Mesendoderm (in vitro differentiated cells): ENCODE measurements at regions not wholly inside any gene's neighbourhood (a gene's known extent, or its start where the extent isn't known, plus 50 kb on each side); places are given as distances from the start of the nearest gene placed in this dataset.

Experiments used
- DNase-seq: peaks from one replicate; pipeline ENCODE4 v3.0.0; 2013
- H2AK5ac ChIP-seq: 2 replicates; pipeline ENCODE4 v1.6.1; 2013; ENCODE audit warnings: low read length, inconsistent platforms
- H2BK120ac ChIP-seq: 2 replicates; pipeline ENCODE4 v1.6.1; 2013; ENCODE audit warnings: low read depth, mild to moderate bottlenecking, low read length, moderate library complexity, mixed read lengths
- H2BK15ac ChIP-seq: replicated peaks from 2 replicates; pipeline ENCODE4 v1.6.1; 2013; ENCODE audit warnings: low read depth, mild to moderate bottlenecking, moderate library complexity
- H2BK5ac ChIP-seq: 2 replicates; pipeline ENCODE4 v1.6.1; 2013; ENCODE audit warnings: low read length, inconsistent platforms
- H3K18ac ChIP-seq: 2 replicates; pipeline ENCODE4 v1.6.1; 2013; ENCODE audit warnings: mild to moderate bottlenecking, low read length, mixed read lengths
- H3K23ac ChIP-seq: one replicate; pipeline ENCODE4 v1.6.1; 2013; ENCODE audit warnings: low read length
- H3K27ac ChIP-seq: 2 replicates; pipeline ENCODE4 v1.5.1; 2013; ENCODE audit warnings: low read depth, mild to moderate bottlenecking, inconsistent platforms, low read length, moderate library complexity
- H3K27me3 ChIP-seq: 2 replicates; pipeline ENCODE4 v1.6.1; 2013; ENCODE audit warnings: low read length, control low read depth, mild to moderate bottlenecking, inconsistent platforms; ENCODE audit not compliant: insufficient read depth, poor library complexity
- H3K36me3 ChIP-seq: 2 replicates; pipeline ENCODE4 v1.6.1; 2013; ENCODE audit warnings: low read length, inconsistent platforms; ENCODE audit not compliant: control insufficient read depth, insufficient read depth
- H3K4ac ChIP-seq: one replicate; pipeline ENCODE4 v1.6.1; 2013; ENCODE audit warnings: low read depth, mild to moderate bottlenecking, low read length, moderate library complexity
- H3K4me1 ChIP-seq: 2 replicates; pipeline ENCODE4 v1.6.1; 2013; ENCODE audit warnings: low read depth, low read length, inconsistent platforms; ENCODE audit not compliant: control insufficient read depth
- H3K4me2 ChIP-seq: 2 replicates; pipeline ENCODE4 v1.6.1; 2013; ENCODE audit warnings: low read length
- H3K4me3 ChIP-seq: 2 replicates; pipeline ENCODE4 v1.5.1; 2013; ENCODE audit warnings: mild to moderate bottlenecking, low read length
- H3K56ac ChIP-seq: one replicate; pipeline ENCODE4 v1.6.1; 2013; ENCODE audit warnings: low read length
- H3K79me1 ChIP-seq: 2 replicates; pipeline ENCODE4 v1.6.1; 2013; ENCODE audit warnings: low read length, inconsistent platforms
- H3K79me2 ChIP-seq: 2 replicates; pipeline ENCODE4 v1.6.1; 2013; ENCODE audit warnings: mild to moderate bottlenecking, low read length; ENCODE audit not compliant: control insufficient read depth, insufficient read depth
- H3K9ac ChIP-seq: 2 replicates; pipeline ENCODE4 v1.6.1; 2013; ENCODE audit warnings: low read length, inconsistent platforms
- H4K5ac ChIP-seq: one replicate; pipeline ENCODE4 v1.6.1; 2013; ENCODE audit warnings: low read length
- H4K8ac ChIP-seq: one replicate; pipeline ENCODE4 v1.6.1; 2013; ENCODE audit warnings: low read depth, mild to moderate bottlenecking, control low read depth, low read length, moderate library complexity
- WGBS: extraction: QIAGEN DNeasy Blood & Tissue Kit; methylation state at CpG from one replicate; pipeline ENCODE4 v1.1.7; 2013; ENCODE audit warnings: low lambda C conversion rate, missing lambda C conversion rate; ENCODE audit not compliant: insufficient coverage; ENCODE audit errors: extremely low coverage; 5-methylcytosine and 5-hydroxymethylcytosine counted together

DNA sequence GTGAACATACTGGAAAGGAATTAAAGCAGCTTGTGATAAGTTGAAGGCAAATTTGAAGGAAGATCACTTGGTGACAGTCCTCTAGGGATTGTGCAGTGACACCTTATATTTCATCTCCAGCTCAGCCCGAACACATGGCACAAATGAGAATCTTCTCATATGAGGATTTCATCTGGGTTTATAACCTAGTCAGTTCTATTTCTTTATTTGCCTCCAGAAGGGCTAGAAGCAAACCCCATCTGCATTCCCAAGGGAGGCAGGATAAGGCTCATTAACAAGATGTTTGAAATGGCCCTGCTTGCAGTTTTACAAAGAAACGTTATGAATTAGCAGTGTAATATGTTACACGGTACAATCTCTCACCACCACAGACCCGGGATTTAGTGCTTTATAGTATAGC lies 90.7 kb upstream of the KRR1 start:
- Histone ChIP-seq H3K79me1 (no peaks in the 10 kb centered on the region), H3K9ac (no peak overlapping the region), H3K79me2 (no peaks in the 10 kb centered on the region), H3K4me3 (no peak overlapping the region), H2BK120ac (no peak overlapping the region), H2BK5ac (no peak overlapping the region), H3K23ac (no peak overlapping the region), H3K27me3 (no peaks in the 10 kb centered on the region), H4K8ac (no peak overlapping the region), H3K36me3 (no peaks in the 10 kb centered on the region), H4K5ac (no peak overlapping the region), H3K27ac (no peak overlapping the region), H3K4me1 (no peaks in the 10 kb centered on the region), H3K56ac (no peak overlapping the region), H2BK15ac (no peak overlapping the region), H2AK5ac (no peak overlapping the region), H3K18ac (no peak overlapping the region), H3K4ac (no peak overlapping the region), H3K4me2 (no peak overlapping the region)
- DNase-seq, result no peak
- WGBS, result no CpG with 5 or more reads among the region's 4 CpGs

DNA sequence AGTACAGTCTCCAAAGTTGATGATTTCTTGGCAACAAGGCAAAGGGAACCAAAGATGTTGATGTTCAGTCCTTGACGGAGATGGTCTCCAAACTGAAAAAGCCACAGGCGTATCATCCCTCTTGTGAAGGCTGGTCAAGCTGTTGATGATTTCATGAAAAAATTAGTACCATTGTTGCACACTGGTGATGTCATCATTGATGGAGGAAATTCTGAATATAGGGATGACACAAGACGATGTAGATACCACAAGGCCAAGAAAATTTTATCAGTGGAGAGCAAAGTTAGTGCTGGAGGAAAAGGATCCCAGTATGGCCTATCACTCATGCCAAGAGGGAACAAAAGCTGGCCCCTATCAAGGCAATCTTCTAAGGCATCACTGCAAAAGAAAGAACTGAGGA lies 88.7 kb upstream of the KRR1 start:
- Histone ChIP-seq H3K27me3 (no peaks in the 10 kb centered on the region), H4K8ac (no peak overlapping the region), H3K18ac (no peak overlapping the region), H2BK15ac (no peak overlapping the region), H2BK5ac (no peak overlapping the region), H3K23ac (no peak overlapping the region), H3K4me3 (no peak overlapping the region), H3K56ac (no peak overlapping the region), H3K9ac (no peak overlapping the region), H3K4ac (no peak overlapping the region), H3K27ac (no peak overlapping the region), H3K4me1 (no peaks in the 10 kb centered on the region), H2AK5ac (no peak overlapping the region), H3K4me2 (no peak overlapping the region), H3K36me3 (no peaks in the 10 kb centered on the region), H3K79me1 (no peaks in the 10 kb centered on the region), H3K79me2 (no peaks in the 10 kb centered on the region), H4K5ac (no peak overlapping the region), H2BK120ac (no peak overlapping the region)
- WGBS, result no CpG with 5 or more reads among the region's 3 CpGs
- DNase-seq, result no peak

- H3K79me1 ChIP-seq, result no peaks in the 10 kb centered on the region
- H3K9ac ChIP-seq, result no peak overlapping the region
- no peak overlapping the region for H3K23ac ChIP-seq
Measured at GRCh38 chr12:75599061-75599460, 87.7 kb upstream of the KRR1 start.

GRCh38 chr12:75596406-75596805 lies 85.0 kb upstream of the KRR1 start:
- H3K4me3 ChIP-seq, result no peak overlapping the region

More at GRCh38 chr12:75599061-75599460, 87.7 kb upstream of the KRR1 start:
- Histone ChIP-seq H3K4me3 (no peak overlapping the region), H2BK5ac (no peak overlapping the region), H3K4me2 (no peak overlapping the region), H4K5ac (no peak overlapping the region), H3K18ac (no peak overlapping the region), H3K4ac (no peak overlapping the region), H3K79me2 (no peaks in the 10 kb centered on the region), H3K4me1 (no peaks in the 10 kb centered on the region), H2BK120ac (no peak overlapping the region), H3K36me3 (no peaks in the 10 kb centered on the region), H3K27me3 (no peaks in the 10 kb centered on the region), H3K27ac (no peak overlapping the region), H2BK15ac (no peak overlapping the region), H3K56ac (no peak overlapping the region), H4K8ac (no peak overlapping the region), H2AK5ac (no peak overlapping the region)
- WGBS, result no CpG with 5 or more reads among the region's 3 CpGs
- DNase-seq, result no peak

DNA sequence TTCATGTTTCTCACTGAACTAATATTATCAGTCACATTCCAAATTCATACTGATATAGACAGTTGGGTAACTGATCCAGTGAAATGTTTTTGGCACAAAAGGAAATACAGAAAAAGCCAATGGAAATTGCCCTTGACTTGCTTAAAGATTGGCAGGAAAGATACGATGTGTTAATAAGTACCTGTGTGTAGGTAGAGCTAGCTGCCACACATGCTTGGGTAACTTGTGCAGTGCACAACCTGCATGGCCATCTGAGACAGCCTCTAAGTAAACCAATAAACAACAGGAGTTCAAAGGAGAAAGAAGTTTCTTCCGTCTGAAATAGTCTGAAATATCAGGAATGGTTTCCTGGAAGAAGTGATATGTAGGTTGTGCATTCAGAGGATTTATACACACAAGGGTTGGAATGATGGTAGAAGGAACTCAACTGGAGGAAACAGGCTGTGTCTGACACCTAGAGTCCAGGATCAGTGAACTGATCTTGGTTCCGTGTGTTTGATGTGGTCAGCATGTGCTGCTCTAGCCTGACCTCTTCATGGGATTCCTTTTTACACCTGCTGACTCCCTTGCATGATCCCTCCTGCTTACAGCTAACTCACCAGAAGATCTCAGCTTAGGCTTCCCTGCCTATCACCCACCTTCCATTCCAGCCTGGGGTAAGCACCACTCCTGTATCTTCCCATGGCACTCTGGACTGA lies 81.4 kb upstream of the KRR1 start:
- H3K4me1 ChIP-seq, result no peaks in the 10 kb centered on the region
- no peak overlapping the region for H4K8ac ChIP-seq
- H3K79me2 ChIP-seq, result no peaks in the 10 kb centered on the region
- H3K27me3 ChIP-seq, result no peaks in the 10 kb centered on the region
- no peaks in the 10 kb centered on the region for H3K36me3 ChIP-seq
- no peak overlapping the region for H2BK120ac ChIP-seq
- H4K5ac ChIP-seq, result no peak overlapping the region
- H3K79me1 ChIP-seq, result no peaks in the 10 kb centered on the region
- H3K4me3 ChIP-seq, result no peak overlapping the region
- H3K4me2 ChIP-seq, result no peak overlapping the region
- H2AK5ac ChIP-seq, result no peak overlapping the region
- WGBS, result no CpG with 5 or more reads among the region's 3 CpGs
- H3K56ac ChIP-seq, result no peak overlapping the region
- no peak overlapping the region for H3K4ac ChIP-seq
- H3K9ac ChIP-seq, result no peak overlapping the region
- H3K23ac ChIP-seq, result no peak overlapping the region
- no peak overlapping the region for H3K27ac ChIP-seq
- no peak overlapping the region for H2BK15ac ChIP-seq
- no peak for DNase-seq
- no peak overlapping the region for H2BK5ac ChIP-seq
- no peak overlapping the region for H3K18ac ChIP-seq

More at GRCh38 chr12:75596406-75596805, 85.0 kb upstream of the KRR1 start:
- Histone ChIP-seq H3K56ac (no peak overlapping the region), H2BK120ac (no peak overlapping the region), H3K9ac (no peak overlapping the region), H3K4ac (no peak overlapping the region), H2BK5ac (no peak overlapping the region), H2BK15ac (no peak overlapping the region), H3K18ac (no peak overlapping the region), H2AK5ac (no peak overlapping the region), H3K4me1 (no peaks in the 10 kb centered on the region), H3K79me2 (no peaks in the 10 kb centered on the region), H4K5ac (no peak overlapping the region), H3K79me1 (no peaks in the 10 kb centered on the region), H3K27ac (no peak overlapping the region), H3K27me3 (no peaks in the 10 kb centered on the region), H3K36me3 (no peaks in the 10 kb centered on the region), H4K8ac (no peak overlapping the region), H3K4me2 (no peak overlapping the region), H3K23ac (no peak overlapping the region)
- DNase-seq, result no peak
- no CpG with 5 or more reads among the region's 1 CpG for WGBS

- H3K4me2 ChIP-seq, result no peak overlapping the region
- H3K4ac ChIP-seq, result no peak overlapping the region
- H2AK5ac ChIP-seq, result no peak overlapping the region
- no peak overlapping the region for H2BK120ac ChIP-seq
- H4K8ac ChIP-seq, result no peak overlapping the region
- no peak overlapping the region for H2BK5ac ChIP-seq
- H3K79me1 ChIP-seq, result no peaks in the 10 kb centered on the region
- no peak overlapping the region for H4K5ac ChIP-seq
- H2BK15ac ChIP-seq, result no peak overlapping the region
- WGBS, result no CpG with 5 or more reads among the region's 5 CpGs
- DNase-seq, result no peak
- no peak overlapping the region for H3K23ac ChIP-seq
- no peak overlapping the region for H3K4me3 ChIP-seq
- H3K56ac ChIP-seq, result no peak overlapping the region
- no peak overlapping the region for H3K27ac ChIP-seq
- H3K36me3 ChIP-seq, result no peaks in the 10 kb centered on the region
- H3K4me1 ChIP-seq, result no peaks in the 10 kb centered on the region
- no peaks in the 10 kb centered on the region for H3K79me2 ChIP-seq
- H3K18ac ChIP-seq, result no peak overlapping the region
- no peaks in the 10 kb centered on the region for H3K27me3 ChIP-seq
- no peak overlapping the region for H3K9ac ChIP-seq
Measured at GRCh38 chr12:75592086-75592485, 80.7 kb upstream of the KRR1 start.
